Small intestine (tissue), 7 donors: ENCODE measurements at regions not wholly inside any gene's neighbourhood (a gene's known extent, or its start where the extent isn't known, plus 50 kb on each side); places are given as distances from the start of the nearest gene placed in this dataset.
A peak's percentile ranks its signal among the peaks of the same experiment; 100 is the strongest.
"Not testable (repeated sequence)": the region's sequence is repeated elsewhere in the genome, so short reads cannot be mapped to it uniquely, and the experiment has no call there.

Experiments
- DNase-seq, 2 donors: peaks; one replicate each; pipeline versions ENCODE4 v3.0.0 to v3.0.0-alpha.2; 2013
- FAIRE-seq: peaks from 2 replicates; lab custom pipeline; 2012; peaks lifted over from hg19 to GRCh38; lab: Jason Lieb, UNC
- H3K27ac ChIP-seq, 3 donors: one replicate each; pipeline ENCODE4 v1.5.1; 2013; ENCODE audit warnings: low read length in 2 of 3, mild to moderate bottlenecking in 2 of 3, control low read depth in 1 of 3, inconsistent platforms in 1 of 3, low read depth in 1 of 3, moderate library complexity in 1 of 3
- H3K27me3 ChIP-seq, 3 donors: one replicate each; pipeline ENCODE4 v1.6.1; 2013; ENCODE audit warnings: low read length in 3 of 3, inconsistent platforms in 1 of 3; ENCODE audit not compliant: control insufficient read depth in 3 of 3, insufficient read depth in 3 of 3
- H3K36me3 ChIP-seq, 3 donors: one replicate each; pipeline ENCODE4 v1.6.1; 2013; ENCODE audit warnings: low read length in 3 of 3, inconsistent platforms in 1 of 3, low read depth in 1 of 3, mild to moderate bottlenecking in 1 of 3, moderate library complexity in 1 of 3; ENCODE audit not compliant: control insufficient read depth in 3 of 3, insufficient read depth in 2 of 3
- H3K4me1 ChIP-seq, 3 donors: one replicate each; pipeline ENCODE4 v1.6.1; 2013; ENCODE audit warnings: low read length in 2 of 3, inconsistent platforms in 1 of 3, low read depth in 1 of 3, mild to moderate bottlenecking in 1 of 3, moderate library complexity in 1 of 3; ENCODE audit not compliant: control insufficient read depth in 3 of 3, insufficient read depth in 2 of 3
- H3K4me3 ChIP-seq, 3 donors: one replicate each; pipeline ENCODE4 v1.5.1; 2013; ENCODE audit warnings: low read length in 3 of 3, control low read depth in 1 of 3, inconsistent platforms in 1 of 3, low read depth in 1 of 3, mild to moderate bottlenecking in 1 of 3, moderate library complexity in 1 of 3
- H3K9me3 ChIP-seq, 2 donors: one replicate each; pipeline ENCODE4 v1.6.1; 2013; ENCODE audit warnings: low read depth in 1 of 2, low read length in 1 of 2; ENCODE audit not compliant: control insufficient read depth in 2 of 2, insufficient read depth in 1 of 2
- WGBS, 3 donors: extraction: QIAGEN DNeasy Blood & Tissue Kit; methylation state at CpG; one replicate each; pipeline ENCODE4 v1.1.7; 2013; 5-methylcytosine and 5-hydroxymethylcytosine counted together
- donor health status: healthy with polysubstance abuse.
- donor health status: control.
- donor health status: control.
- donor health status: Bipolar disorder and iron deficiency.
- donor health status: healthy.

DNA sequence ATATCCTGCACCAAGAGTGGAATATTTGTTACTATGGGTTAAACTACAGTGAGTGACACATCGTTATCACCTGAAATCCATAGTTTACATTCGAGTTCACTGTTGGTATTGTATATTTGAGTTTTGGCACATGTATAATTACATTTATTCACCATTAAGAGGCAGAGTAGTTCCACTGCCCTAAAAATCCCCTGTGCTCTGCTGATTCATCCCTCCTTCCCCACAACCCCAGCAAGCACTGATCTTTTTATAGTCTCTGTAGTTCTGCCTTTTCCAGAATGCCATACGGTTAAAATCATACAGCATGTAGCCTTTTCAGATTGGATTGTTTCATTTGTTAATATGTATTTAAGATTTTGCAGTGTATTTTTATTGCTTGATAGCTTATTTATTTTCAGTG, 495.2 kb downstream of the DIRAS2 start:
- H3K27ac ChIP-seq: no peak overlapping the region
- no peaks in the 10 kb centered on the region for H3K36me3 ChIP-seq
- H3K4me3 ChIP-seq: no peak overlapping the region
- no peaks in the 10 kb centered on the region for H3K27me3 ChIP-seq
- H3K9me3 ChIP-seq: no peaks in the 10 kb centered on the region
- FAIRE-seq (no peak), DNase-seq (no peak)
- no peaks in the 10 kb centered on the region for H3K4me1 ChIP-seq
- 30 to 57% (median 45%) methylated on average over 3 of the region's 3 CpGs for WGBS, 3 donors

DNA sequence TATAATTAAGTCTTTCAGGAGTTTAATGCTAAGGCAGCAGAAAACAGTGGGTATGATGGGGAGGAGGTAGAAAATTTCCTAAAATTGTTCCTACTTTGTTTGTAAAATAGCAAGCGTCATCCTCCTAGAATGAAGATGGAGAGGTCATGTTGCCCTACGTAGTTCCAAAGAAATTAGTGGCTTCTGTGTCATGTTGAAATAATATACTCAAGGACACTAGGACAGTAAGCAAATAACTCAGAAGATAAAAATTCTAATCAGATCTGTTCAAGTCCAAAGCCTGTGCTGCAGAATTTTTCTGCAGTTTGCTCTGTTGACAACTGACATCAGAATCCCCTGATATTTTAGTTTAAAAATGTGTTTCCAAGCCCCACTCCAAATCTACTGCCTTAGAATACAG, 486.3 kb downstream of the DIRAS2 start:
- Histone ChIP-seq H3K27me3 (no peaks in the 10 kb centered on the region), H3K36me3 (no peaks in the 10 kb centered on the region), H3K4me1 (no peaks in the 10 kb centered on the region), H3K9me3 (no peaks in the 10 kb centered on the region), H3K4me3 (no peak overlapping the region), H3K27ac (no peak overlapping the region)
- 76 to 92% (median 85%) methylated on average over 2 of the region's 2 CpGs for WGBS, 3 donors
- FAIRE-seq: no peak
- no peak for DNase-seq

DNA sequence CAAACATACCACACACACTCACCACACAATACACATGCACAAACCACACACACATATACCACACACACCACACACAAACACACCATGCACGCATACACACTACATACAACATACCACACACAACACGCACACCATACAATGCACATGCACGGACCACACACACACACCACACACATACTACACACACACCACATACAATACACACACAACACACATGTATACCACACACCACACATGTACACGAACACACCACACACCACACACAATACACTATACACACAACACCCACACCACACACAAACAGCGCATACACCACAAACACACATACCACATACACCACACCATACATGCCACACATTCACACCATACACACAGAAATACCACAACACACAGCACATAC, 480.3 kb downstream of the DIRAS2 start:
- DNase-seq: no peak
- H3K36me3 ChIP-seq: no peaks in the 10 kb centered on the region
- peaks cover 0 to 7% (median 0%) of the 10 kb centered on the region in 3 donors for H3K4me1 ChIP-seq
- no peaks in the 10 kb centered on the region for H3K27me3 ChIP-seq
- H3K9me3 ChIP-seq: no peaks in the 10 kb centered on the region
- WGBS, 3 donors: 93 to 97% (median 94%) methylated on average over 5 of the region's 5 CpGs
- no peak for FAIRE-seq
- H3K27ac ChIP-seq: no peak overlapping the region
- H3K4me3 ChIP-seq: no peak overlapping the region

DNA sequence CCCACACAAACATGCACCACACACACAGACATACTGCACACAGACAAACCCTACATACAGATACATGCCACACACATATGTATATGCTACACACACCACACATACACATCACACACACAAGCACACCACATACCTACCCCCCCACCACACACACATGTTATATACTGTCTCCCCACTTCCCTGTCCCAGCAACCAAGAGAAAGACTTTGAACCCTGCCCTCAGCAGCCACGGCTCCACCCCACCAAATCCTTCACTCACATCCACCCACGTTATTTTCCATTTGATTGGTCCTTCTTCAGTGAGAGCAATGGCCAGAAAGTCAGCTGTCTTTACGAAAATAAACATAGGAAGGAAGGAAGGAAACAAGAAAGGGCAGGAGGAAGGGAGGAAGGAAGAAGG, 479.8 kb downstream of the DIRAS2 start:
- no peaks in the 10 kb centered on the region for H3K27me3 ChIP-seq
- H3K4me1 ChIP-seq: peaks cover 2 to 7% (median 3%) of the 10 kb centered on the region in 3 donors
- FAIRE-seq: no peak
- 8 to 31% (median 17%) methylated on average over 3 of the region's 3 CpGs for WGBS, 3 donors
- no peak overlapping the region for H3K4me3 ChIP-seq
- peaks cover 0 to 2% of the 10 kb centered on the region in 2 donors for H3K9me3 ChIP-seq
- H3K27ac ChIP-seq: peak overlapping the region in 1 of 3 donors; percentile 48
- no peaks in the 10 kb centered on the region for H3K36me3 ChIP-seq
- DNase-seq: peak; percentile 18 to 90

DNA sequence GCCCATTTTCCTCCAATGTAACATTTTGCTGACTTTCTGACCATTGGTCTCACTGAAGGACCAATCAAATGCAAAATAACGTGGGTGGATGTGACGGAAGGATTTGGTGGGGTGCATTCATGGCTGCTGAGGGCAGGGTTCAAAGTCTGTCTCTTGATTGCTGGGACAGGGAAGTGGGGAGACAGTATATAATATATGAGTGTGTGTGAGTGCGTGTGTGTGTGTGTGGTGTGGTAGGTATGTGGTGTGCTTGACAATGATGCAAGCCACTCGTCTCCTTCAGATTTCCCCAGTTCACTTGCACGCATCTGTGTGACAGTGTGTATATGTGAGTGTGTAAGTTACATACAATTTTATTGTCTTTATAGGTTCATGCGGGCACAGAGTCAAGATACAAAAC, 477.3 kb downstream of the DIRAS2 start:
- H3K9me3 ChIP-seq: peaks cover 0 to 4% of the 10 kb centered on the region in 2 donors
- no peaks in the 10 kb centered on the region for H3K27me3 ChIP-seq
- WGBS, 3 donors: 16 to 61% (median 38%) methylated on average over 6 of the region's 6 CpGs
- H3K27ac ChIP-seq: peak overlapping the region in 1 of 3 donors; percentile 61
- no peak overlapping the region for H3K4me3 ChIP-seq
- DNase-seq (peak; percentile 43 to 88), FAIRE-seq (no peak)
- H3K4me1 ChIP-seq: peaks cover 5 to 9% (median 8%) of the 10 kb centered on the region in 3 donors
- H3K36me3 ChIP-seq: no peaks in the 10 kb centered on the region

DNA sequence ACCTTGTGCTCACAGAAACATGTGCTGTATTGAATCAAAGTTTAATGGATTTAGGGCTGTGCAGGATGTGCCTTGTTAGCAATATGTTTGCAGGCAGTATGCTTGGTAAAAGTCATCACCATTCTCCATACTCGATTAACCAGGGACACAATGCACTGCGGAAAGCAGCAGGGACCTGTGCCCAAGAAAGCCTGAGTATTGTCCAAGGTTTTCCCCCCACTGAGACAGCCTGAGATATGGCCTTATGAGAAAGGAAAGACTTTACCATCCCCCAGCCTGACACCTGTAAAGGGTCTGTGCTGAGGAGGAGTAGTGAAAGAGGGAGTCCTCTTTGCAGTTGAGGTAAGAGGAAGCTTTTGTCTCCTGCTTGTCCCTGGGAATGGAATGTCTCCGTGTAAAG, 476.2 kb downstream of the DIRAS2 start:
- H3K27ac ChIP-seq, H3K27me3 ChIP-seq, H3K4me1 ChIP-seq, H3K36me3 ChIP-seq, H3K4me3 ChIP-seq, FAIRE-seq, DNase-seq, H3K9me3 ChIP-seq: not testable (repeated sequence)
- 56 to 69% (median 69%) methylated on average over 3 of the region's 3 CpGs for WGBS, 3 donors

DNA sequence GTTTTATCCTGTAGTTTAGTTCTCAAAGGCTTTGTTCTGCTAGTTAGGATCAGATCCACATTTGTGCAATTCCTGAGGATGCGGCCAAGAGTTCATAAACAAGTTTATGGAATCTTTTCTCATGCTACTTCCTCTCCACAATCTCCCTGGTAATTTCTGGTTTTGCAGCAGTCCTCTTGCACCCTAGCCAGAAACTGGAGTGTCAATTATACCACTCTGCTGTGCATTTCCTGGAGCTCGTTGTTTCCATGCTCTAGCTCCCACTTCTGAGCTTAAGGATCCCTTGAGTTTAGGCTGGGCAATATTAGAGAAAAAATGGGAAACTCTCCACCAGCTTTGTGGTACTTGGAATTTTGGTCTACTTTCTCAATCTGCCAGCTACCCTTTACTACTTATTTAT, 474.7 kb downstream of the DIRAS2 start:
- Histone ChIP-seq H3K4me3 (no peak overlapping the region), H3K36me3 (no peaks in the 10 kb centered on the region), H3K4me1 (peaks cover 5 to 9% (median 8%) of the 10 kb centered on the region in 3 donors), H3K27ac (peak overlapping the region in 1 of 3 donors; percentile 14), H3K9me3 (peaks cover 0 to 10% of the 10 kb centered on the region in 2 donors), H3K27me3 (no peaks in the 10 kb centered on the region)
- FAIRE-seq (no peak), DNase-seq (peak in 1 of 2 donors; percentile 40)
- WGBS, 3 donors: 11 to 23% (median 21%) methylated on average over 2 of the region's 2 CpGs

DNA sequence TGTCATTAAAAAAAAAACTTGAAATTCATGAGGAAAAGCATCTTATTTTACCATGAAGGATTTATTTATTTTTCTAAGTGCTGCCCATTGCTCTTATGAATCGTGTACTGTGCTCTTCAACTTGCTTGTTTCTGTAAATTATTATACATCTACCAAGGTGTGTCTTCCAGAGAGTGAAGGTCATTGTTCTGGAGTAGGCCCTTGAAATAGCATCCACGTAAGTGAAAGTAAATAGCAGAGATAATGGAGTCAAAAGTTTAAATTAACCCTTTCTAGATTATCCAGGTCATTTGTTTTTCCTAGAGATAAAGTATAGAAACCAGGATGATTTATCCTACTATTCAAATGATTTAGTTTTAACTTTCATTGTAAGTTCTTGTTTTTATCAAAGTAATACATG, 473.1 kb downstream of the DIRAS2 start:
- 15 to 52% (median 19%) methylated on average over 2 of the region's 2 CpGs for WGBS, 3 donors
- Histone ChIP-seq H3K27me3 (no peaks in the 10 kb centered on the region), H3K4me1 (peaks cover 5 to 8% (median 5%) of the 10 kb centered on the region in 3 donors), H3K4me3 (no peak overlapping the region), H3K36me3 (no peaks in the 10 kb centered on the region), H3K9me3 (peaks cover 0 to 10% of the 10 kb centered on the region in 2 donors), H3K27ac (no peak overlapping the region)
- peak; percentile 75 to 92 for DNase-seq
- FAIRE-seq: peak; percentile 93

DNA sequence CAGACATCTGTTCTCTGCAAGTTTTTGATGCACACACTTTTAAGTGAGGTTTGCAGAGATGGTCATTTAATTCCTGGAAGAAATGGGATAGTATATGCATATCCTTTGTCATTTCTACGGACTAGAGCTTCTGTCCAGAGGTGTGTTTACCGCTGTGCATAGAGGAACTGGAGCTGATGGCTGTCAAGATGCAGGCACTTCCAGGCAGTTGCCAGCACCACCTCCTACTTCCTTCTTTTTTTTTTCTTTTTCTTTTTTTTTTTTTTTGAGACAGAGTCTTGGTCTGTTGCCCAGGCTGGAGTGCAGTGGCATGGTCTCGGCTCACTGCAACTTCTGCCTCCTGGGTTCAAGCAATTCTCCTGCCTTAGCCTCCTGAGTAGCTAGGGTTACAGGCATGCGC, 468.7 kb downstream of the DIRAS2 start:
- H3K4me3 ChIP-seq, H3K36me3 ChIP-seq, H3K9me3 ChIP-seq, H3K27me3 ChIP-seq, DNase-seq, FAIRE-seq, H3K27ac ChIP-seq, H3K4me1 ChIP-seq: not testable (repeated sequence)
- WGBS, 3 donors: 42 to 67% (median 46%) methylated on average over 4 of the region's 4 CpGs
